ENCODE measurements at regions not wholly inside any gene's neighbourhood (a gene's known extent, or its start where the extent isn't known, plus 50 kb on each side); places are given as distances from the start of the nearest gene placed in this dataset.
"Not testable (repeated sequence)": the region's sequence is repeated elsewhere in the genome, so short reads cannot be mapped to it uniquely, and the experiment has no call there.

GRCh38 chr17:83247001-83247400 is 167.6 kb downstream of the METRNL start:
- not testable (repeated sequence) for TF ChIP-seq CREB1 (IDR thresholded peaks at IDR 0.05); YY1 (IDR thresholded peaks at IDR 0.05; ENCODE audit: low read depth, low read length); EP300 (IDR thresholded peaks at IDR 0.05; ENCODE audit: borderline replicate concordance in 1 of 2, low read depth in 2 of 2, low read length in 2 of 2); EZH2 (IDR thresholded peaks at IDR 0.05; ENCODE audit: low read depth, low read length, severe bottlenecking); CTCF (IDR thresholded peaks at IDR 0.05; ENCODE audit: control extremely low read depth in 1 of 3, insufficient read depth in 1 of 3, low read depth in 1 of 3, low read length in 3 of 3)
